ENCODE measurements at regions not wholly inside any gene's neighbourhood (a gene's known extent, or its start where the extent isn't known, plus 50 kb on each side); places are given as distances from the start of the nearest gene placed in this dataset.

GRCh38 chr3:162764051-162764807 lies 1267.6 kb downstream of the OTOL1 start (continued):
- TF ChIP-seq ZNF761 (CRISPR knock-in tag; conservative IDR thresholded peaks at IDR 0.05) (no peak), FOXO1 (CRISPR knock-in tag; IDR thresholded peaks at IDR 0.05) (no peak), PRMT3 (CRISPR knock-in tag; IDR thresholded peaks at IDR 0.05; ENCODE audit: borderline replicate concordance, low read depth) (no peak), GMEB1 (CRISPR knock-in tag; IDR thresholded peaks at IDR 0.05; ENCODE audit: borderline replicate concordance) (no peak), GABPB1 (CRISPR knock-in tag; IDR thresholded peaks at IDR 0.05) (no peak), TBP (CRISPR knock-in tag; IDR thresholded peaks at IDR 0.05) (no peak), JARID2 (CRISPR knock-in tag; IDR thresholded peaks at IDR 0.05; ENCODE audit: insufficient replicate concordance) (no peak), ZNF687 (CRISPR knock-in tag; IDR thresholded peaks at IDR 0.05) (no peak), NFKBIZ (CRISPR knock-in tag; IDR thresholded peaks at IDR 0.05) (no peak)

All from HepG2 (cell line).